Kidney (tissue), 13 donors: ENCODE measurements at regions not wholly inside any gene's neighbourhood (a gene's known extent, or its start where the extent isn't known, plus 50 kb on each side); places are given as distances from the start of the nearest gene placed in this dataset.

ENCODE experiments used
- DNase-seq, 5 donors: peaks; one replicate each; pipeline ENCODE4 v3.0.0-alpha.2; 2013 to 2020
- FAIRE-seq: peaks from 2 replicates; lab custom pipeline; 2012; peaks lifted over from hg19 to GRCh38; lab: Jason Lieb, UNC
- H3K27ac ChIP-seq, 2 donors: one replicate each; pipeline ENCODE4 v1.7.0; 2013; ENCODE audit warnings: low read depth in 2 of 2, low read length in 2 of 2, inconsistent platforms in 1 of 2
- H3K27me3 ChIP-seq: one replicate; pipeline ENCODE4 v1.7.1; 2013; ENCODE audit warnings: low read length, inconsistent platforms; ENCODE audit not compliant: control insufficient read depth, insufficient read depth
- H3K36me3 ChIP-seq, 3 donors: one replicate each; pipeline versions ENCODE4 v1.7.0 to v1.7.1; 2013; ENCODE audit warnings: low read length in 3 of 3, control low read depth in 1 of 3, inconsistent platforms in 1 of 3; ENCODE audit not compliant: insufficient read depth in 3 of 3, control insufficient read depth in 2 of 3
- H3K4me1 ChIP-seq, 3 donors: one replicate each; pipeline versions ENCODE4 v1.7.0 to v1.7.1; 2013; ENCODE audit warnings: low read length in 3 of 3, inconsistent platforms in 1 of 3, low read depth in 1 of 3; ENCODE audit not compliant: control insufficient read depth in 2 of 3, insufficient read depth in 2 of 3
- H3K4me3 ChIP-seq, 3 donors: one replicate each; pipeline versions ENCODE4 v1.7.0 to v1.8.1; 2013; ENCODE audit warnings: low read length in 3 of 3, control low read depth in 1 of 3, inconsistent platforms in 1 of 3
- H3K9ac ChIP-seq, 3 donors: one replicate each; pipeline versions ENCODE4 v1.7.0 to v1.7.1; 2013; ENCODE audit warnings: low read length in 3 of 3, control low read depth in 1 of 3, inconsistent platforms in 1 of 3
- H3K9me3 ChIP-seq, 3 donors: one replicate each; pipeline versions ENCODE4 v1.7.0 to v1.7.1; 2013; ENCODE audit warnings: low read length in 3 of 3, control low read depth in 1 of 3, inconsistent platforms in 1 of 3; ENCODE audit not compliant: control insufficient read depth in 2 of 3, insufficient read depth in 1 of 3
- intact Hi-C: fragments of 100-400 bp; cut with DNase I; formaldehyde crosslinking; loops from one replicate; pipeline ENCODE4 v1.11.1; 2022
- TF ChIP-seq, protein P1 (sequence below): IDR thresholded peaks from 3 replicates; pipeline ENCODE4 v1.5.1; 2012; ENCODE audit warnings: mild to moderate bottlenecking, moderate library complexity, borderline replicate concordance; ENCODE audit not compliant: insufficient read depth; ENCODE audit errors: extremely low read depth
- donor health status: control.
- donor health status: control.
- donor health status: control.
- donor health status: control.
- donor health status: control.
- donor health status: DM: yes; HTN: yes; CAD: no.
- donor health status: Normal renal cell carcinoma (clear cell type).

DNA sequence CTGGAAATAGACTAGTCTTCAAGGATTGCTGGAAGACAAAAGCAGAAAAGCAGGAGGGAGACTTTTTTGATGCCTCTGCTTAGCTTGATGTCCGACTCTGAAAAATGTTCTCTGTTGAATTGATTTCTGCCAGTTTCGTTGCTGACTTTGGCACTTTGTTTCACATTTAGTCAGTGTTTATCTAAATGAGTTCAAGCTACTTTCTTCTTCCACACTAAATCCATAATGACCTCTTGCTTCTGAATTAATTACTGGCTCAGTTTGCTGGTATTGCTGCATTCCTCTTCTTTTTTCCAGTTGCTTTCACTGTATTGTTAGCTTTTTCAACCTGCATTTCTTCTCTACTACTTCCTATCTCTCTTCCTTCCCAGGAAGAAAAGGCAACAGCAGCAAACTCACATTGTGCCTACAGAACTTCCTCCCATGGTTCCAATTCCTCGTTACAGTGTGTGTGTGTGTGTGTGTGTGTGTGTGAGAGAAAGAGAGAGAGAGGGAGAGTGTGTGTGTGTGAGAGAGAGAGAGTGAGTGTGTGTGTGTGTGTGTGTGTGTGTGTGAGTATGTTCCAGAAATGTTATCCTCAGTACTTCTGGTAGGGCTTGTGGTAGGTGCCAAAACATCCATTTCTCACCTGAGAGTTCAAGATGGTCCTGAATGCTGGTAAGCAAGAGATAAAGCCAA, 234.8 kb downstream of the CSNK1G3 start:
- FAIRE-seq: no peak
- TF ChIP-seq, protein P1, sequence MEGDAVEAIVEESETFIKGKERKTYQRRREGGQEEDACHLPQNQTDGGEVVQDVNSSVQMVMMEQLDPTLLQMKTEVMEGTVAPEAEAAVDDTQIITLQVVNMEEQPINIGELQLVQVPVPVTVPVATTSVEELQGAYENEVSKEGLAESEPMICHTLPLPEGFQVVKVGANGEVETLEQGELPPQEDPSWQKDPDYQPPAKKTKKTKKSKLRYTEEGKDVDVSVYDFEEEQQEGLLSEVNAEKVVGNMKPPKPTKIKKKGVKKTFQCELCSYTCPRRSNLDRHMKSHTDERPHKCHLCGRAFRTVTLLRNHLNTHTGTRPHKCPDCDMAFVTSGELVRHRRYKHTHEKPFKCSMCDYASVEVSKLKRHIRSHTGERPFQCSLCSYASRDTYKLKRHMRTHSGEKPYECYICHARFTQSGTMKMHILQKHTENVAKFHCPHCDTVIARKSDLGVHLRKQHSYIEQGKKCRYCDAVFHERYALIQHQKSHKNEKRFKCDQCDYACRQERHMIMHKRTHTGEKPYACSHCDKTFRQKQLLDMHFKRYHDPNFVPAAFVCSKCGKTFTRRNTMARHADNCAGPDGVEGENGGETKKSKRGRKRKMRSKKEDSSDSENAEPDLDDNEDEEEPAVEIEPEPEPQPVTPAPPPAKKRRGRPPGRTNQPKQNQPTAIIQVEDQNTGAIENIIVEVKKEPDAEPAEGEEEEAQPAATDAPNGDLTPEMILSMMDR: no peak
- no peak for DNase-seq
- Histone ChIP-seq H3K4me1 (no peaks in the 10 kb centered on the region), H3K27ac (no peak overlapping the region), H3K9me3 (no peaks in the 10 kb centered on the region), H3K9ac (no peak overlapping the region), H3K36me3 (no peaks in the 10 kb centered on the region), H3K4me3 (no peak overlapping the region), H3K27me3 (no peaks in the 10 kb centered on the region)
- intact Hi-C loops: no loop called here

DNA sequence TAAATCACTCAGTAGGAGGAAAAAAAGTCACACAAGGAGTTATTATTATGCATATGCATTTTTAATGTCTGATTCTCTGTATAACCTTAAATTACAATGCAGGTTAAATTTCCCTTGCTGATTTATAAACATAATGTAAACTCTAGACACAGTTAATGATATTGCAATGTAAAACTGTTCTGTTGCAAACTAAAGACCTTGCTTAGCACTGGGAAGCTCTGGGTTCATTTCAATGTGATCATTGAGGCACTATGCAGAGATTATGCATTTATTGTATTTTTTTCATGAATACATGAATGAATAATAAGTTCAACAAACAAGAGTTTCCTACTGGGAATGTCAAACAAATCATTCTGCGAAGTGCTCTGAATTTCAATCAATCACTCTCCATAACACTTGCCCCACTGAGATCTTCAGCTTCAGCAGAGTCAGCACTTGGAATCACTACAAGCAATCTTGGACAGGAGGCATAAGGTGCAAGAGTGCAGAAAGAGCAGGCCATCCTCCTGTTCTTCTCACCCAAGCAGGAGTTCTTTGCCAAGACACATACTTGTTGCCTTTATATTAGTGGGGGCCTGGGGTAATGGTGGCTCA, 232.1 kb downstream of the CSNK1G3 start:
- no peak overlapping the region for H3K4me3 ChIP-seq
- intact Hi-C loops: no loop called here
- FAIRE-seq: no peak
- no peak overlapping the region for H3K9ac ChIP-seq
- no peak for DNase-seq
- TF ChIP-seq, protein P1: no peak
- H3K4me1 ChIP-seq: no peaks in the 10 kb centered on the region
- H3K27me3 ChIP-seq: no peaks in the 10 kb centered on the region
- no peak overlapping the region for H3K27ac ChIP-seq
- no peaks in the 10 kb centered on the region for H3K36me3 ChIP-seq
- no peaks in the 10 kb centered on the region for H3K9me3 ChIP-seq

DNA sequence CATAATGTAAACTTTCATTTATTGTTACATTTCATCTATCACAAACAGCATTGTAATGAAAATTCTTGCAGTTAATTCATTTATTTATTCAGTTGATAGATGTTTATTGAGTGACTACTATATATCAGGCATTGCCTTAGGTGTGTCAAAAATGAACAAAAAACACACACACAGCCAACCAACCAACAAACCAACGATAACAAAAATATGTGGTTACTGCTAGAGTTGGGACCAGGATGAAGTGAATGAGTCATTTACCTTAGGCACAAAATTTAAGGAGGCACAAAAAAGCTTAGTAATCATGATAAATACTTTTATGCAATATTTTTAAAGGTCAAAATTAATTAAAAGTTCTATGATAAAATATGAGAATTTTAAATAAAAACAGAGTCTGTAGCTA, 223.4 kb downstream of the CSNK1G3 start:
- intact Hi-C loops: no loop called here
- TF ChIP-seq, protein P1: no peak
- Histone ChIP-seq H3K9ac (no peak overlapping the region), H3K4me3 (no peak overlapping the region), H3K4me1 (no peaks in the 10 kb centered on the region), H3K9me3 (peaks cover 0 to 4% (median 0%) of the 10 kb centered on the region in 3 donors), H3K36me3 (no peaks in the 10 kb centered on the region), H3K27me3 (no peaks in the 10 kb centered on the region), H3K27ac (no peak overlapping the region)
- FAIRE-seq: no peak
- no peak for DNase-seq
